ENCODE measurements at regions not wholly inside any gene's neighbourhood (a gene's known extent, or its start where the extent isn't known, plus 50 kb on each side); places are given as distances from the start of the nearest gene placed in this dataset.

GRCh38 chr18:7329016-7329415, 98.1 kb downstream of the LRRC30 start:
- Histone ChIP-seq H3K9me2 (ENCODE audit: insufficient read depth) (no peaks in the 10 kb centered on the region), H3K4me3 (replicated peaks in 1 of 2; ENCODE audit: low read depth in 1 of 2, low read length in 2 of 2) (no peak overlapping the region), H4K20me1 (ENCODE audit: insufficient read depth) (no peaks in the 10 kb centered on the region), H3K79me2 (ENCODE audit: insufficient read depth, low read length) (no peaks in the 10 kb centered on the region), H3K27ac (ENCODE audit: low read depth, low read length) (no peak overlapping the region), H3K4me2 (ENCODE audit: low read length) (no peak overlapping the region), H2AFZ (ENCODE audit: low read depth, low read length, poor library complexity, severe bottlenecking) (no peak overlapping the region), H3K4me1 (ENCODE audit: control insufficient read depth in 1 of 2, insufficient read depth in 2 of 2, low read length in 2 of 2) (no peaks in the 10 kb centered on the region), H3K9ac (ENCODE audit: low read length) (no peak overlapping the region), H3K27me3 (ENCODE audit: insufficient read depth, low read length) (no peaks in the 10 kb centered on the region), H3K36me3 (ENCODE audit: control insufficient read depth in 1 of 2, insufficient read depth in 2 of 2, low read length in 2 of 2) (no peaks in the 10 kb centered on the region), H3K9me3 (ENCODE audit: control insufficient read depth in 1 of 2, insufficient read depth in 1 of 2, low read depth in 1 of 2, low read length in 2 of 2) (peaks cover 3 to 4% of the 10 kb centered on the region in 2 experiments; a peak in 2 of 4 replicates)
- no TSS peak for BruUV-seq (replicated peaks)
- ChIA-PET POLR2A (no interaction called here), CTCF (no interaction called here), RAD21 (ENCODE audit: low non-redundant PET in 1 of 2, low total read pairs in 2 of 2, uncharacterized antibody in 2 of 2, unreplicated experiment in 2 of 2) (no interaction called here)
- no peak for TF ChIP-seq TCF7L2 (IDR thresholded peaks at IDR 0.05; ENCODE audit: borderline replicate concordance, extremely low read depth, insufficient read depth, insufficient read length)
- no peak for TF ChIP-seq YY1 (IDR thresholded peaks at IDR 0.05; ENCODE audit: extremely low read depth, insufficient replicate concordance, low read depth, low read length)
- no peak for TF ChIP-seq EGR1 (IDR thresholded peaks at IDR 0.05; ENCODE audit: low read depth)
- TF ChIP-seq, protein P1, sequence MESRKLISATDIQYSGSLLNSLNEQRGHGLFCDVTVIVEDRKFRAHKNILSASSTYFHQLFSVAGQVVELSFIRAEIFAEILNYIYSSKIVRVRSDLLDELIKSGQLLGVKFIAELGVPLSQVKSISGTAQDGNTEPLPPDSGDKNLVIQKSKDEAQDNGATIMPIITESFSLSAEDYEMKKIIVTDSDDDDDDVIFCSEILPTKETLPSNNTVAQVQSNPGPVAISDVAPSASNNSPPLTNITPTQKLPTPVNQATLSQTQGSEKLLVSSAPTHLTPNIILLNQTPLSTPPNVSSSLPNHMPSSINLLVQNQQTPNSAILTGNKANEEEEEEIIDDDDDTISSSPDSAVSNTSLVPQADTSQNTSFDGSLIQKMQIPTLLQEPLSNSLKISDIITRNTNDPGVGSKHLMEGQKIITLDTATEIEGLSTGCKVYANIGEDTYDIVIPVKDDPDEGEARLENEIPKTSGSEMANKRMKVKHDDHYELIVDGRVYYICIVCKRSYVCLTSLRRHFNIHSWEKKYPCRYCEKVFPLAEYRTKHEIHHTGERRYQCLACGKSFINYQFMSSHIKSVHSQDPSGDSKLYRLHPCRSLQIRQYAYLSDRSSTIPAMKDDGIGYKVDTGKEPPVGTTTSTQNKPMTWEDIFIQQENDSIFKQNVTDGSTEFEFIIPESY (IDR thresholded peaks at IDR 0.05; ENCODE audit: extremely low read depth, insufficient replicate concordance, low read length), result no peak
- no peak for TF ChIP-seq SRF (IDR thresholded peaks at IDR 0.05; ENCODE audit: low read depth)
- TF ChIP-seq, protein P2, sequence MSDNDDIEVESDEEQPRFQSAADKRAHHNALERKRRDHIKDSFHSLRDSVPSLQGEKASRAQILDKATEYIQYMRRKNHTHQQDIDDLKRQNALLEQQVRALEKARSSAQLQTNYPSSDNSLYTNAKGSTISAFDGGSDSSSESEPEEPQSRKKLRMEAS (IDR thresholded peaks at IDR 0.05), result no peak
- TF ChIP-seq POLR2A (IDR thresholded peaks at IDR 0.05; ENCODE audit: borderline replicate concordance, extremely low read depth, insufficient read depth, insufficient read length), result no peak
- TF ChIP-seq EZH2phosphoT487 (IDR thresholded peaks at IDR 0.05; ENCODE audit: borderline replicate concordance), result no peak
- TF ChIP-seq ZFX (IDR thresholded peaks at IDR 0.05), result no peak
- TF ChIP-seq CTCF (IDR thresholded peaks at IDR 0.05 in 2 of 3, conservative IDR thresholded peaks at IDR 0.05 in 1 of 3; ENCODE audit: borderline replicate concordance in 1 of 3, insufficient read depth in 1 of 3, low read depth in 2 of 3, low read length in 2 of 3), result no peak
- no peak for TF ChIP-seq EZH2 (IDR thresholded peaks at IDR 0.05)
- TF ChIP-seq ZNF274 (IDR thresholded peaks at IDR 0.05; ENCODE audit: low read depth, low read length), result no peak
- TF ChIP-seq FOSL1 (IDR thresholded peaks at IDR 0.05; ENCODE audit: low read depth), result no peak
- TF ChIP-seq SIN3A (IDR thresholded peaks at IDR 0.05; ENCODE audit: low read depth), result no peak
- TF ChIP-seq, protein P3, sequence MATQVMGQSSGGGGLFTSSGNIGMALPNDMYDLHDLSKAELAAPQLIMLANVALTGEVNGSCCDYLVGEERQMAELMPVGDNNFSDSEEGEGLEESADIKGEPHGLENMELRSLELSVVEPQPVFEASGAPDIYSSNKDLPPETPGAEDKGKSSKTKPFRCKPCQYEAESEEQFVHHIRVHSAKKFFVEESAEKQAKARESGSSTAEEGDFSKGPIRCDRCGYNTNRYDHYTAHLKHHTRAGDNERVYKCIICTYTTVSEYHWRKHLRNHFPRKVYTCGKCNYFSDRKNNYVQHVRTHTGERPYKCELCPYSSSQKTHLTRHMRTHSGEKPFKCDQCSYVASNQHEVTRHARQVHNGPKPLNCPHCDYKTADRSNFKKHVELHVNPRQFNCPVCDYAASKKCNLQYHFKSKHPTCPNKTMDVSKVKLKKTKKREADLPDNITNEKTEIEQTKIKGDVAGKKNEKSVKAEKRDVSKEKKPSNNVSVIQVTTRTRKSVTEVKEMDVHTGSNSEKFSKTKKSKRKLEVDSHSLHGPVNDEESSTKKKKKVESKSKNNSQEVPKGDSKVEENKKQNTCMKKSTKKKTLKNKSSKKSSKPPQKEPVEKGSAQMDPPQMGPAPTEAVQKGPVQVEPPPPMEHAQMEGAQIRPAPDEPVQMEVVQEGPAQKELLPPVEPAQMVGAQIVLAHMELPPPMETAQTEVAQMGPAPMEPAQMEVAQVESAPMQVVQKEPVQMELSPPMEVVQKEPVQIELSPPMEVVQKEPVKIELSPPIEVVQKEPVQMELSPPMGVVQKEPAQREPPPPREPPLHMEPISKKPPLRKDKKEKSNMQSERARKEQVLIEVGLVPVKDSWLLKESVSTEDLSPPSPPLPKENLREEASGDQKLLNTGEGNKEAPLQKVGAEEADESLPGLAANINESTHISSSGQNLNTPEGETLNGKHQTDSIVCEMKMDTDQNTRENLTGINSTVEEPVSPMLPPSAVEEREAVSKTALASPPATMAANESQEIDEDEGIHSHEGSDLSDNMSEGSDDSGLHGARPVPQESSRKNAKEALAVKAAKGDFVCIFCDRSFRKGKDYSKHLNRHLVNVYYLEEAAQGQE (IDR thresholded peaks at IDR 0.05; ENCODE audit: low read depth), result no peak
- TF ChIP-seq, protein P4, sequence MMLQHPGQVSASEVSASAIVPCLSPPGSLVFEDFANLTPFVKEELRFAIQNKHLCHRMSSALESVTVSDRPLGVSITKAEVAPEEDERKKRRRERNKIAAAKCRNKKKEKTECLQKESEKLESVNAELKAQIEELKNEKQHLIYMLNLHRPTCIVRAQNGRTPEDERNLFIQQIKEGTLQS (IDR thresholded peaks at IDR 0.05), result no peak
- no peak for TF ChIP-seq POLR2AphosphoS5 (IDR thresholded peaks at IDR 0.05; ENCODE audit: low read depth, low read length)
- ATAC-seq (no peak), DNase-seq (ENCODE audit: low read depth, low spot score) (no peak)
- intact Hi-C loops (cut with micrococcal nuclease), result no loop called here

Measured in HCT116 (cell line).